ENCODE measurements at regions not wholly inside any gene's neighbourhood (a gene's known extent, or its start where the extent isn't known, plus 50 kb on each side); places are given as distances from the start of the nearest gene placed in this dataset.

GRCh38 chr19:32232449-32232848, 113.0 kb upstream of the ZNF507 start:
- no peak for DNase-seq

GRCh38 chr19:32233091-32233490, 112.3 kb upstream of the ZNF507 start:
- no peak for DNase-seq

GRCh38 chr19:32233885-32234284, 111.5 kb upstream of the ZNF507 start:
- no peak for DNase-seq

- no peak for DNase-seq
Observed at GRCh38 chr19:32234663-32235217, 110.7 kb upstream of the ZNF507 start.

- no peak for DNase-seq
Observed at GRCh38 chr19:32238076-32238475, 107.3 kb upstream of the ZNF507 start.

- DNase-seq, result no peak
Observed at GRCh38 chr19:32240316-32240715, 105.1 kb upstream of the ZNF507 start.

- no peak for DNase-seq
Observed at GRCh38 chr19:32241306-32241705, 104.1 kb upstream of the ZNF507 start.

GRCh38 chr19:32241932-32242710, 103.3 kb upstream of the ZNF507 start:
- DNase-seq, result no peak

- DNase-seq, result no peak
Observed at GRCh38 chr19:32246006-32246405, 99.4 kb upstream of the ZNF507 start.

GRCh38 chr19:32251634-32252332, 93.6 kb upstream of the ZNF507 start:
- DNase-seq, result no peak

GRCh38 chr19:32252333-32252669, 93.1 kb upstream of the ZNF507 start:
- DNase-seq, result no peak

- DNase-seq, result no peak
Observed at GRCh38 chr19:32253683-32254508, 91.5 kb upstream of the ZNF507 start.

GRCh38 chr19:32254509-32254890, 90.9 kb upstream of the ZNF507 start:
- no peak for DNase-seq

GRCh38 chr19:32255536-32256295, 89.7 kb upstream of the ZNF507 start:
- DNase-seq, result no peak

GRCh38 chr19:32256341-32256975, 89.0 kb upstream of the ZNF507 start:
- DNase-seq, result no peak

- DNase-seq, result no peak
Observed at GRCh38 chr19:32257326-32258073, 87.9 kb upstream of the ZNF507 start.

GRCh38 chr19:32258167-32258566, 87.2 kb upstream of the ZNF507 start:
- no peak for DNase-seq

GRCh38 chr19:32264568-32264967, 80.8 kb upstream of the ZNF507 start:
- no peak for DNase-seq

- no peak for DNase-seq
Observed at GRCh38 chr19:32265995-32266394, 79.4 kb upstream of the ZNF507 start.

- no peak for DNase-seq
Observed at GRCh38 chr19:32266460-32266859, 79.0 kb upstream of the ZNF507 start.

- no peak for DNase-seq
Observed at GRCh38 chr19:32268381-32268780, 77.0 kb upstream of the ZNF507 start.
